Psoas muscle (tissue), 7 donors: ENCODE measurements at regions not wholly inside any gene's neighbourhood (a gene's known extent, or its start where the extent isn't known, plus 50 kb on each side); places are given as distances from the start of the nearest gene placed in this dataset.

ENCODE experiments used
- ATAC-seq, 4 donors: fragments of 200-7000 bp; cut with Tn5 transposase; one replicate each; pipeline ENCODE4 v1.9.1; 2020; ENCODE audit warnings: moderate library complexity in 3 of 4, mild to moderate bottlenecking in 2 of 4
- DNase-seq, 2 donors: peaks; one replicate each; pipeline ENCODE4 v3.0.0-alpha.2; 2020
- H3K27ac ChIP-seq: fragments of 200-600 bp; one replicate; pipeline ENCODE4 v1.8.0; 2022
- H3K27me3 ChIP-seq, 3 donors: fragments of 200-600 bp in 1 of 3; one replicate each; pipeline versions ENCODE4 v1.6.1 to v1.8.0; 2013 to 2022; ENCODE audit warnings: low read length in 2 of 3, mild to moderate bottlenecking in 2 of 3, moderate library complexity in 1 of 3; ENCODE audit not compliant: insufficient read depth in 3 of 3
- H3K36me3 ChIP-seq, 2 donors: fragments of 200-600 bp in 1 of 2; one replicate each; pipeline versions ENCODE4 v1.6.1 to v1.8.0; 2013 to 2022; ENCODE audit warnings: low read depth in 1 of 2, mild to moderate bottlenecking in 1 of 2, moderate library complexity in 1 of 2; ENCODE audit not compliant: insufficient read depth in 1 of 2
- H3K4me1 ChIP-seq: fragments of 200-600 bp; one replicate; pipeline ENCODE4 v1.8.0; 2022
- H3K4me3 ChIP-seq: fragments of 200-600 bp; one replicate; pipeline ENCODE4 v1.8.0; 2022; ENCODE audit warnings: mild to moderate bottlenecking
- H3K9me3 ChIP-seq: fragments of 200-600 bp; one replicate; pipeline ENCODE4 v1.8.0; 2022
- CTCF ChIP-seq: fragments of 200-600 bp; IDR thresholded peaks from one replicate; pipeline ENCODE4 v1.8.0; 2022; ENCODE audit warnings: antibody characterized with exemption
- WGBS, 3 donors: extraction: QIAGEN DNeasy Blood & Tissue Kit; methylation state at CpG; one replicate each; pipeline versions ENCODE4 v1.1.6 to v1.1.7; 2013; 5-methylcytosine and 5-hydroxymethylcytosine counted together
- intact Hi-C, 2 donors: fragments of 100-400 bp; cut with DNase I; formaldehyde crosslinking; loops; one replicate each; pipeline versions ENCODE4 v1.11.0 to v1.14.2; 2022
- donor health status: healthy with polysubstance abuse.
- donor health status: DM: no; HTN: no; CAD: no; lungs with moderate emphysema.
- donor health status: Bipolar disorder and iron deficiency.
- donor health status: healthy.
- donor health status: DM: yes; HTN: yes; CAD: no.
- donor health status: DM: no; HTN: no; CAD: no.
- donor health status: DM: yes; HTN: yes; CAD: no.

DNA sequence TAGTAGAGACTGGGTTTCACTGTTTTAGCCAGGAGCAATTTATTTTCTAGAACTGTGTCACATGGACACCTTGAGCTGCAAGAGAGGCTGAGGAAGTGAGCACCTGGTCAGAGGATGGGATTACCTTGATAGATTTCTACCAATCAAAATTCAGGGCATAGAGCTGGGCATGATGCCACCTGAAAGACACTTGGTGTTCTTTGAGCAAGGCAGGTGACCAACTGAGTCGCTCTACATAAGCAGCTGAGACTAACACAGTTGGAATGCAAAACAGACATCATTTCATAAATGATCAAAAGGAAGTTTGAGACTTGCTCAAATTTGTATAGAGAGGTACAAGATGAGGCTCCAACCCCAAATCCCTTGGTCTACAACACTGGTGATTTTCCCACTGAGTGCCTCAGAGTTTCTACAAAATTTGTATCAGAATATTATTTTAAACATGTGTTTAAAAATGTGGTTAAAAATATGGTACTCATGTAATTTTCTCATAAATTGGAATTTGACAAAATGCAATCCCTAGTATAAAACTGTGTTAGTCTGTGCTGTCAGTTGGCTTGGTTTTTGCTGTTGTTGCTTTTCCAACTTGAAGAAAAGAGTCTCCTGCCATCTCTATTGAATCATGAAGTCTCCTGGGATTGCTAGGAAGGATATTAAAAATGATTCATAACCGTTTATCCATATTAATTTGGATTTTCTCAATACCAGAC lies 156.4 kb upstream of the MDFIC start:
- TF ChIP-seq CTCF, result no peak
- Histone ChIP-seq H3K4me3 (no peak overlapping the region), H3K27me3 (no peaks in the 10 kb centered on the region), H3K9me3 (no peaks in the 10 kb centered on the region), H3K4me1 (no peaks in the 10 kb centered on the region), H3K36me3 (no peaks in the 10 kb centered on the region), H3K27ac (no peak overlapping the region)
- no peak for ATAC-seq
- 48 to 64% (median 52%) methylated on average over 2 of the region's 2 CpGs for whole genome bisulfite sequencing, 3 donors
- DNase-seq, result no peak
- intact Hi-C loops, result no loop called here

GRCh38 chr7:114766041-114766356 lies 155.9 kb upstream of the MDFIC start:
- no peaks in the 10 kb centered on the region for H3K9me3 ChIP-seq
- H3K4me3 ChIP-seq, result no peak overlapping the region
- ATAC-seq, result no peak
- no peaks in the 10 kb centered on the region for H3K4me1 ChIP-seq
- 80 to 91% (median 88%) methylated on average over 5 of the region's 5 CpGs for WGBS, 3 donors
- H3K27me3 ChIP-seq, result no peaks in the 10 kb centered on the region
- H3K27ac ChIP-seq, result no peak overlapping the region
- DNase-seq, result no peak
- no peak for TF ChIP-seq CTCF
- H3K36me3 ChIP-seq, result no peaks in the 10 kb centered on the region
- intact Hi-C loops, result no loop called here

- intact Hi-C loops, result no loop called here
- no peak overlapping the region for H3K27ac ChIP-seq
- H3K4me3 ChIP-seq, result no peak overlapping the region
- H3K36me3 ChIP-seq, result no peaks in the 10 kb centered on the region
- no peaks in the 10 kb centered on the region for H3K4me1 ChIP-seq
- H3K9me3 ChIP-seq, result no peaks in the 10 kb centered on the region
- ATAC-seq (no peak), DNase-seq (no peak)
- 94 to 96% (median 94%) methylated on average over 1 of the region's 1 CpG for WGBS, 3 donors
- TF ChIP-seq CTCF, result no peak
- H3K27me3 ChIP-seq, result no peaks in the 10 kb centered on the region
Observed at GRCh38 chr7:114777288-114777687, 144.6 kb upstream of the MDFIC start.

GRCh38 chr7:114783508-114783907 lies 138.4 kb upstream of the MDFIC start:
- H3K27ac ChIP-seq, result no peak overlapping the region
- intact Hi-C loops, result no loop called here
- no peak overlapping the region for H3K4me3 ChIP-seq
- no peaks in the 10 kb centered on the region for H3K27me3 ChIP-seq
- H3K36me3 ChIP-seq, result no peaks in the 10 kb centered on the region
- no peaks in the 10 kb centered on the region for H3K4me1 ChIP-seq
- no peak for TF ChIP-seq CTCF
- ATAC-seq (no peak), DNase-seq (no peak)
- no peaks in the 10 kb centered on the region for H3K9me3 ChIP-seq
- WGBS, 3 donors, result 89 to 94% (median 92%) methylated on average over 4 of the region's 4 CpGs

- DNase-seq (no peak), ATAC-seq (no peak)
- Histone ChIP-seq H3K9me3 (no peaks in the 10 kb centered on the region), H3K36me3 (no peaks in the 10 kb centered on the region), H3K27ac (no peak overlapping the region), H3K27me3 (no peaks in the 10 kb centered on the region), H3K4me3 (no peak overlapping the region), H3K4me1 (no peaks in the 10 kb centered on the region)
- intact Hi-C loops, result no loop called here
- no peak for TF ChIP-seq CTCF
- WGBS, 3 donors, result 72 to 75% (median 73%) methylated on average over 4 of the region's 4 CpGs
Observed at GRCh38 chr7:114784177-114784576, 137.7 kb upstream of the MDFIC start.
